GM23338 (cell line): ENCODE measurements at regions not wholly inside any gene's neighbourhood (a gene's known extent, or its start where the extent isn't known, plus 50 kb on each side); places are given as distances from the start of the nearest gene placed in this dataset.

Experiments used
- ATAC-seq: fragments of 200-7000 bp; cut with Tn5 transposase; 3 replicates; pipeline ENCODE4 v1.9.1; 2020
- DNase-seq: peaks from one replicate; pipeline ENCODE4 v3.0.0-alpha.2; 2015; ENCODE audit warnings: low spot score
- H2AFZ ChIP-seq: fragments of 200-600 bp; sonication (generic); 2 replicates; pipeline ENCODE4 v1.8.0; 2016; ENCODE audit warnings: antibody characterized with exemption, mild to moderate bottlenecking, moderate library complexity
- H3F3A ChIP-seq: fragments of 200-600 bp; sonication (generic); replicated peaks from 2 replicates; pipeline ENCODE4 v1.8.0; 2017; ENCODE audit warnings: antibody characterized with exemption, mixed run types, low read depth
- H3K27ac ChIP-seq: fragments of 200-600 bp; sonication (generic); 2 replicates; pipeline ENCODE4 v1.6.1; 2016; ENCODE audit warnings: low read depth
- H3K27me3 ChIP-seq: fragments of 200-600 bp; sonication (generic); 2 replicates; pipeline ENCODE4 v1.8.0; 2016; ENCODE audit warnings: mild to moderate bottlenecking, mixed run types, moderate library complexity; ENCODE audit not compliant: insufficient read depth
- H3K36me3 ChIP-seq: fragments of 200-600 bp; sonication (generic); 2 replicates; pipeline ENCODE4 v1.8.0; 2016; ENCODE audit warnings: mild to moderate bottlenecking; ENCODE audit not compliant: insufficient read depth
- H3K4me1 ChIP-seq: fragments of 200-600 bp; sonication (generic); 2 replicates; pipeline ENCODE4 v1.8.0; 2016; ENCODE audit warnings: mild to moderate bottlenecking, moderate library complexity; ENCODE audit not compliant: insufficient read depth
- H3K4me2 ChIP-seq: fragments of 200-600 bp; sonication (generic); 2 replicates; pipeline ENCODE4 v1.7.1; 2017; ENCODE audit warnings: mixed run types
- H3K4me3 ChIP-seq: fragments of 200-600 bp; sonication (generic); 2 replicates; pipeline ENCODE4 v1.6.1; 2016; ENCODE audit warnings: mixed run types
- H3K79me2 ChIP-seq: fragments of 200-600 bp; sonication (generic); replicated peaks from 2 replicates; pipeline ENCODE4 v1.8.0; 2017; ENCODE audit warnings: mild to moderate bottlenecking; ENCODE audit not compliant: insufficient read depth
- H3K9me2 ChIP-seq: fragments of 200-600 bp; sonication (generic); 2 replicates; pipeline ENCODE4 v1.8.0; 2017; ENCODE audit not compliant: insufficient read depth
- H4K20me1 ChIP-seq: fragments of 200-600 bp; sonication (generic); replicated peaks from 2 replicates; pipeline ENCODE4 v1.8.0; 2017; ENCODE audit warnings: mild to moderate bottlenecking; ENCODE audit not compliant: insufficient read depth
- H3K27ac Mint-ChIP-seq: 2 replicates; pipeline ENCODE4 v1.8.0; 2020; ENCODE audit warnings: inconsistent platforms, mild to moderate bottlenecking, moderate library complexity, mixed read lengths
- H3K27me3 Mint-ChIP-seq: 3 replicates; pipeline ENCODE4 v1.8.0; 2022; ENCODE audit warnings: low read depth, mild to moderate bottlenecking, moderate library complexity, mixed read lengths, inconsistent platforms; ENCODE audit not compliant: insufficient read depth, poor library complexity
- H3K36me3 Mint-ChIP-seq: 3 replicates; pipeline ENCODE4 v1.8.0; 2021; ENCODE audit warnings: low read depth, mild to moderate bottlenecking, inconsistent platforms, moderate library complexity, mixed read lengths
- H3K4me1 Mint-ChIP-seq: 3 replicates; pipeline ENCODE4 v1.8.0; 2020; ENCODE audit warnings: mild to moderate bottlenecking, inconsistent platforms, mixed read lengths
- H3K4me3 Mint-ChIP-seq: 3 replicates; pipeline ENCODE4 v1.8.0; 2021; ENCODE audit warnings: moderate library complexity, mild to moderate bottlenecking, inconsistent platforms, mixed read lengths
- H3K9me3 Mint-ChIP-seq: 3 replicates; pipeline ENCODE4 v1.8.0; 2020; ENCODE audit warnings: moderate library complexity, mild to moderate bottlenecking, inconsistent platforms, mixed read lengths
- EZH2phosphoT487 ChIP-seq: fragments of 200-600 bp; sonication (generic); IDR thresholded peaks from one replicate; pipeline ENCODE4 v1.8.1; 2018; ENCODE audit warnings: antibody characterized with exemption; ENCODE audit not compliant: unreplicated experiment
- JUNB ChIP-seq: IDR thresholded peaks from one replicate; pipeline ENCODE4 v1.6.1; 2016; ENCODE audit warnings: antibody characterized with exemption; ENCODE audit not compliant: unreplicated experiment
- NANOG ChIP-seq: IDR thresholded peaks from 2 replicates; pipeline ENCODE4 v1.6.1; 2016; ENCODE audit warnings: antibody characterized with exemption, borderline replicate concordance
- STAT1 ChIP-seq: IDR thresholded peaks from one replicate; pipeline ENCODE4 v1.6.1; 2016; ENCODE audit warnings: antibody characterized with exemption; ENCODE audit not compliant: unreplicated experiment
- TF ChIP-seq, protein P1 (sequence below): IDR thresholded peaks from one replicate; pipeline ENCODE4 v1.6.1; 2018; ENCODE audit warnings: antibody characterized with exemption; ENCODE audit not compliant: unreplicated experiment
- TF ChIP-seq, protein P2 (sequence below): fragments of 250-450 bp; sonication (Bioruptor Pico); IDR thresholded peaks from 2 replicates; pipeline ENCODE4 v1.5.0; 2020; ENCODE audit warnings: mild to moderate bottlenecking, moderate library complexity

- no peak overlapping the region for H2AFZ ChIP-seq
- no peaks in the 10 kb centered on the region for H3K4me1 ChIP-seq
- no peak overlapping the region for H3K4me3 ChIP-seq
- H4K20me1 ChIP-seq, result no peaks in the 10 kb centered on the region
- H3K27me3 ChIP-seq, result no peaks in the 10 kb centered on the region
- DNase-seq (no peak), ATAC-seq (peak; percentile 79)
- H3K79me2 ChIP-seq, result no peaks in the 10 kb centered on the region
- peaks cover 3% of the 10 kb centered on the region; the same call in 2 of the 3 replicates for H3K36me3 Mint-ChIP-seq
- peaks cover 6% of the 10 kb centered on the region; the same call in 1 of the 2 replicates for H3K9me2 ChIP-seq
- H3F3A ChIP-seq, result no peaks in the 10 kb centered on the region
- H3K4me2 ChIP-seq, result no peak overlapping the region
- peaks cover 8% of the 10 kb centered on the region for H3K27me3 Mint-ChIP-seq
- H3K27ac Mint-ChIP-seq, result no peak overlapping the region
- H3K27ac ChIP-seq, result no peak overlapping the region
- no peak overlapping the region for H3K4me3 Mint-ChIP-seq
- peaks cover 5% of the 10 kb centered on the region for H3K9me3 Mint-ChIP-seq
- TF ChIP-seq STAT1, result no peak
- TF ChIP-seq, protein P1, sequence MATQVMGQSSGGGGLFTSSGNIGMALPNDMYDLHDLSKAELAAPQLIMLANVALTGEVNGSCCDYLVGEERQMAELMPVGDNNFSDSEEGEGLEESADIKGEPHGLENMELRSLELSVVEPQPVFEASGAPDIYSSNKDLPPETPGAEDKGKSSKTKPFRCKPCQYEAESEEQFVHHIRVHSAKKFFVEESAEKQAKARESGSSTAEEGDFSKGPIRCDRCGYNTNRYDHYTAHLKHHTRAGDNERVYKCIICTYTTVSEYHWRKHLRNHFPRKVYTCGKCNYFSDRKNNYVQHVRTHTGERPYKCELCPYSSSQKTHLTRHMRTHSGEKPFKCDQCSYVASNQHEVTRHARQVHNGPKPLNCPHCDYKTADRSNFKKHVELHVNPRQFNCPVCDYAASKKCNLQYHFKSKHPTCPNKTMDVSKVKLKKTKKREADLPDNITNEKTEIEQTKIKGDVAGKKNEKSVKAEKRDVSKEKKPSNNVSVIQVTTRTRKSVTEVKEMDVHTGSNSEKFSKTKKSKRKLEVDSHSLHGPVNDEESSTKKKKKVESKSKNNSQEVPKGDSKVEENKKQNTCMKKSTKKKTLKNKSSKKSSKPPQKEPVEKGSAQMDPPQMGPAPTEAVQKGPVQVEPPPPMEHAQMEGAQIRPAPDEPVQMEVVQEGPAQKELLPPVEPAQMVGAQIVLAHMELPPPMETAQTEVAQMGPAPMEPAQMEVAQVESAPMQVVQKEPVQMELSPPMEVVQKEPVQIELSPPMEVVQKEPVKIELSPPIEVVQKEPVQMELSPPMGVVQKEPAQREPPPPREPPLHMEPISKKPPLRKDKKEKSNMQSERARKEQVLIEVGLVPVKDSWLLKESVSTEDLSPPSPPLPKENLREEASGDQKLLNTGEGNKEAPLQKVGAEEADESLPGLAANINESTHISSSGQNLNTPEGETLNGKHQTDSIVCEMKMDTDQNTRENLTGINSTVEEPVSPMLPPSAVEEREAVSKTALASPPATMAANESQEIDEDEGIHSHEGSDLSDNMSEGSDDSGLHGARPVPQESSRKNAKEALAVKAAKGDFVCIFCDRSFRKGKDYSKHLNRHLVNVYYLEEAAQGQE, result no peak
- TF ChIP-seq JUNB, result no peak
- TF ChIP-seq, protein P2, sequence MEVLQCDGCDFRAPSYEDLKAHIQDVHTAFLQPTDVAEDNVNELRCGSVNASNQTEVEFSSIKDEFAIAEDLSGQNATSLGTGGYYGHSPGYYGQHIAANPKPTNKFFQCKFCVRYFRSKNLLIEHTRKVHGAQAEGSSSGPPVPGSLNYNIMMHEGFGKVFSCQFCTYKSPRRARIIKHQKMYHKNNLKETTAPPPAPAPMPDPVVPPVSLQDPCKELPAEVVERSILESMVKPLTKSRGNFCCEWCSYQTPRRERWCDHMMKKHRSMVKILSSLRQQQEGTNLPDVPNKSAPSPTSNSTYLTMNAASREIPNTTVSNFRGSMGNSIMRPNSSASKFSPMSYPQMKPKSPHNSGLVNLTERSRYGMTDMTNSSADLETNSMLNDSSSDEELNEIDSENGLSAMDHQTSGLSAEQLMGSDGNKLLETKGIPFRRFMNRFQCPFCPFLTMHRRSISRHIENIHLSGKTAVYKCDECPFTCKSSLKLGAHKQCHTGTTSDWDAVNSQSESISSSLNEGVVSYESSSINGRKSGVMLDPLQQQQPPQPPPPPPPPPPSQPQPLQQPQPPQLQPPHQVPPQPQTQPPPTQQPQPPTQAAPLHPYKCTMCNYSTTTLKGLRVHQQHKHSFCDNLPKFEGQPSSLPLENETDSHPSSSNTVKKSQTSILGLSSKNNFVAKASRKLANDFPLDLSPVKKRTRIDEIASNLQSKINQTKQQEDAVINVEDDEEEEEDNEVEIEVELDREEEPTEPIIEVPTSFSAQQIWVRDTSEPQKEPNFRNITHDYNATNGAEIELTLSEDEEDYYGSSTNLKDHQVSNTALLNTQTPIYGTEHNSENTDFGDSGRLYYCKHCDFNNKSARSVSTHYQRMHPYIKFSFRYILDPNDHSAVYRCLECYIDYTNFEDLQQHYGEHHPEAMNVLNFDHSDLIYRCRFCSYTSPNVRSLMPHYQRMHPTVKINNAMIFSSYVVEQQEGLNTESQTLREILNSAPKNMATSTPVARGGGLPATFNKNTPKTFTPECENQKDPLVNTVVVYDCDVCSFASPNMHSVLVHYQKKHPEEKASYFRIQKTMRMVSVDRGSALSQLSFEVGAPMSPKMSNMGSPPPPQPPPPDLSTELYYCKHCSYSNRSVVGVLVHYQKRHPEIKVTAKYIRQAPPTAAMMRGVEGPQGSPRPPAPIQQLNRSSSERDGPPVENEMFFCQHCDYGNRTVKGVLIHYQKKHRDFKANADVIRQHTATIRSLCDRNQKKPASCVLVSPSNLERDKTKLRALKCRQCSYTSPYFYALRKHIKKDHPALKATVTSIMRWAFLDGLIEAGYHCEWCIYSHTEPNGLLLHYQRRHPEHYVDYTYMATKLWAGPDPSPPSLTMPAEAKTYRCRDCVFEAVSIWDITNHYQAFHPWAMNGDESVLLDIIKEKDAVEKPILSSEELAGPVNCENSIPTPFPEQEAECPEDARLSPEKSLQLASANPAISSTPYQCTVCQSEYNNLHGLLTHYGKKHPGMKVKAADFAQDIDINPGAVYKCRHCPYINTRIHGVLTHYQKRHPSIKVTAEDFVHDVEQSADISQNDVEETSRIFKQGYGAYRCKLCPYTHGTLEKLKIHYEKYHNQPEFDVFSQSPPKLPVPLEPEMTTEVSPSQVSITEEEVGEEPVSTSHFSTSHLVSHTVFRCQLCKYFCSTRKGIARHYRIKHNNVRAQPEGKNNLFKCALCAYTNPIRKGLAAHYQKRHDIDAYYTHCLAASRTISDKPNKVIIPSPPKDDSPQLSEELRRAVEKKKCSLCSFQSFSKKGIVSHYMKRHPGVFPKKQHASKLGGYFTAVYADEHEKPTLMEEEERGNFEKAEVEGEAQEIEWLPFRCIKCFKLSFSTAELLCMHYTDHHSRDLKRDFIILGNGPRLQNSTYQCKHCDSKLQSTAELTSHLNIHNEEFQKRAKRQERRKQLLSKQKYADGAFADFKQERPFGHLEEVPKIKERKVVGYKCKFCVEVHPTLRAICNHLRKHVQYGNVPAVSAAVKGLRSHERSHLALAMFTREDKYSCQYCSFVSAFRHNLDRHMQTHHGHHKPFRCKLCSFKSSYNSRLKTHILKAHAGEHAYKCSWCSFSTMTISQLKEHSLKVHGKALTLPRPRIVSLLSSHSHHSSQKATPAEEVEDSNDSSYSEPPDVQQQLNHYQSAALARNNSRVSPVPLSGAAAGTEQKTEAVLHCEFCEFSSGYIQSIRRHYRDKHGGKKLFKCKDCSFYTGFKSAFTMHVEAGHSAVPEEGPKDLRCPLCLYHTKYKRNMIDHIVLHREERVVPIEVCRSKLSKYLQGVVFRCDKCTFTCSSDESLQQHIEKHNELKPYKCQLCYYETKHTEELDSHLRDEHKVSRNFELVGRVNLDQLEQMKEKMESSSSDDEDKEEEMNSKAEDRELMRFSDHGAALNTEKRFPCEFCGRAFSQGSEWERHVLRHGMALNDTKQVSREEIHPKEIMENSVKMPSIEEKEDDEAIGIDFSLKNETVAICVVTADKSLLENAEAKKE (CRISPR knock-in tag), result no peak
- no peak for TF ChIP-seq EZH2phosphoT487
- TF ChIP-seq NANOG, result no peak
- H3K4me1 Mint-ChIP-seq, result no peaks in the 10 kb centered on the region
- H3K36me3 ChIP-seq, result no peaks in the 10 kb centered on the region
These were observed 331.0 kb upstream of the RGMA start for GRCh38 chr15:93420050-93420452.
